Stimulated activated CD4-positive, alpha-beta T cell treated with anti-CD3 and anti-CD28 coated beads, Interleukin-12 subunit alpha, Interleukin-12 subunit beta, amount 100 ng/mL, for 24 hours (primary cell): ENCODE measurements at regions not wholly inside any gene's neighbourhood (a gene's known extent, or its start where the extent isn't known, plus 50 kb on each side); places are given as distances from the start of the nearest gene placed in this dataset.

Experiments
- DNase-seq, 2 experiments: peaks; one replicate each; pipeline ENCODE4 v3.0.0-alpha.2; 2020; ENCODE audit warnings: low read depth in 2 of 2

DNA sequence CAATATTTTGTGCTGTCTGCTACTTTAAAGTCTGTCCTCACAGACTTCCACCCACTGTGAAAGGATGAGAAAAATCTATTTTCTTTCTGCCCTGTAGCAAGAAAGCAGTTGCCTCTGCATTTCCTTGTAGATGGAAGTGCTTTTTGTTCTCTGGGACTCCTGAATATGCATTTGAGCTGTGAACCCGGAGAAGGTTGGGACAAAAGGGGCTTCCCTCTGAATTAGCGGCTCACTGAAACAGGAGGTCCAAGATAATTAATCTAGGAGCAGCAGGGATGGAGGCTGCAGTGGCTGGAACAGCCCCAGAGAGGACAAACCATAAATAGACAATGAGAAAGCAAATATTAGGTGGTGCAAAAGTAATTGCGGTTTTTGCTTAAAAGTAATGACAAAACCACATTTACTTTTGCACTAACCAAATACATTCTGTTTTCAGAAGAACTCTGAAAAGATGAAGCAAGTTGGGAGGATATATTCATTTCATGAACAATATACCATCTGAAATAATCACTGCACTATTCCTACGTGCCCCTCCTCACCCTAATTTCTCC is 143.4 kb upstream of the KBTBD8 start:
- no peak for DNase-seq

DNA sequence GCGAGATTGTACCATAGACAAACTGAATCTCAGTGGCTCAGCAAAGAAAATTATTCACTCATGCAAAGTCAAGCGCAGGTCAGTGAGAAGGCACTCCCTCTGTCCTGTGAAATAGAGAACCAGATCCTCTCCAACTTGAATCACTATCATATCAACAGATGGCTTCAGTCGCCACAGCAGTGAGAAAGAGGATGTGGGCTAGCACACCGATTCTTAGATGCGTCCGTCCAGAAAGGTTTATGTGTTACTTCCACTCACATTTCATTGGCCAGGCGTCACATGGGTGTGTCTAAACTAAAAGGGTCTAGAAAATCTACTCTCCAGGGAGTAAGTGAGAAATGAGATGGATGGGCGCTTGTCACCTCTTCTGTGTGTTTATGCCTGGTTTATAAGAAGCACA is 141.6 kb upstream of the KBTBD8 start:
- no peak for DNase-seq

DNA sequence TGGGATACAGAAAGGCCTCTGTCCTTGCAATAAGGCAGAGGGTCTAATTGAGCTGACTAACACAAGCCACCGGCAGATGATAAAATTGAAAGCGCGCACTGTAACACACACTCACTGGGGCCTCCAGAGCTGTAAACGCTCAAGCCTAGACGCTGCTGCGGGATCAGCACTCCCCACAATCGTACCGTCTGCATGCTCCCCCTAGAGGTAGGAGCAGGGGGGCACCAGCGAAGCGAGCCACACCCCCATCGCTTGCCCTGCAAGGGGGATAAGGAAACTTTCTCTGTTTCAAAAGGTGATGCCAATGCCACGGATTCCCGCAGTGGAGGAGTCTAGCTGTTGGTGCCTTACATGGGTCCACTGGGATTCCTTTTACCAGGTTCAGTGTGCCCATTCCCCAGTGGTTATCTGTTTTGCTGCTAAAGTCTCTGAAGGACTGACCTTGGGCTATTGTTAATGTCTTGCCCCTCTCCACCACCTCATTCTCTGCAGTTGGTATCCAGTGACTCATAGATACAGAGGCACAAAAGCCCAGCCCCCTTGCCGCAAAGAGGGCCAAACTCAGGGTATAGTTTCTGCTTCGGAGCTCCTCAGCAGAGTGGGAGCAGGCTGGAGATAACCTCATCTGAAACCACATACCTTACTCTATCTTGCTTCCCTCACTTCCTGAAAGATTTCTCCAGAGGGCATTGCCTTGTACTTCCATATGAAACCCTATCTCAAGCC is 139.3 kb upstream of the KBTBD8 start:
- DNase-seq: no peak

DNA sequence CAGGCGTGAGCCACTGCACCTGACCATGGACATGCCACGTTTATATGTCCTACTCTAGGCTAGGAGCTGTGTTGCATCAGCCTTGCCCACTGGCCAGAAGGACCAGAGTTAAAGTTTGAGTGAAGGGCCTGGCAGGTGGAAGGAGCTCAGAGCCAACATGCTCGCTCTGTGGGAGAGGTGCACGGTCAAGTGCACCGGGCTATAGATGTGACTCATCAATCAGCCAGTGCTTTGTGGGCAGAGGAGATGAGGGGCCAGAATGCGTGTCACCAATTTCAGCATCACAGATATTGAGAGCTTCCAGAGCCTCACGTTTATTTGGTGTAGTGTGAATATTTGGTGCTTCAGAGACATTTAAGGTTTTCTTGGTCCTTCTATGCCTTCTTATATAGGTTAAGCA is 137.3 kb upstream of the KBTBD8 start:
- DNase-seq: no peak

DNA sequence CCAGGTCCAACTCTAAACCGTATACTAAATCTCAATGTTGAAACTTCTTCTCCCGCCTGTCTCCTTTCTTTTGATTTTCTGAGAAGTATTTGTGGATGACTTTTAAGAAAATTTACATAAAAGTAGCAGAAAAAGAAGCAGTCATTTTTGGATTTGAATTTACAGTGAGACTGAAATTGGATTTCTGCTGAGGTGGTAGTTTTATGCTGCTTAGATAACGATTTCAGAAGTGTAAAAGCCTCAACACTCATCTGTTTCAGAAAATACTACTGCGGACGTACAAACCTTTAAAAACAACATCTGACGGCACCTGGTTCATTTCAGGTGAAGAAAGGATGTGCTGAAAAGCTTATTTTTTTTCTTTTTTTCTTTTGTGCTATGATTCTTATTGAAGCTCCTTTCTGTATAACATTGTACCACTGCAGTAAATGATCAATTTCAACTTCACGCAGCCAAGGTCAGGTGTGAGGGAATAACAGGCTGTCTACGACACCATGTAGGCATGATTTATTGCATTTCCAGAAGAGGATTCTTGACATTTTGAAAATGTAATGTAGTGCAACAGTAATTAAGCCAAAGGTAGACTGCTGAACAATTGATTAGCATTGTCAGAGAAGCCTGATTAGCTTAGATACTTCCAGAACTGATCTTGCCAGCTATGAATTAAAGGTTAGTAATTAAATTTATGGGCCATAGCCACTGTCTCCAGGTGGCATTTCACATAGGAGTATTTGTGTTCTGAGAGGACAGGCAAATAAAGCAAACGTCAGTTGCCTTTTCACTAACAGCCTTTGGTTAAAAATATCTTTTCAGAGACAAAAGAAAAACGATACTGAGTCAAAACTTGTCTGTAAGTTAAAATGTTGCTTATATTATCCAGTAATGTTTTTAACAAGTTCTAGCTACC is 134.6 kb upstream of the KBTBD8 start:
- no peak for DNase-seq

DNA sequence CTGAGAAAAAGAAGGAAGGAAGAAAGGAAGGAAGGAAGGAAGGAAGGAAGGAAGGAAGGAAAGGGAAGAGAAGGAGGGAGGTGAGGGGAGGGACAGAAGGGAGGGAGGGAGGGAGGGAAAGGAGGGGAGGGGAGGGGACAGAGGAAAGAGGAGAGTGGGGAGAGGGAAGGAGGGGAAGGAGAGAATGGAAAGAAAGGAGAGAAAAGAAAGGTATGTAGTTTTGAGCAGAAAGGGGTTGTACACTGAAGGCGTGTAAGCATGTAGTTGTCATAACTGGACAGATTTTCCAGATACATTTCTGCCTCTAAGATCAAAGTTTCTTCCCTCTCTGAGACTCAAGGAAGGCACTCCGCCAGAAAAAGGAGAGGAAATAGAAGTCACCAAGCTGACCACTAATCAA is 113.4 kb upstream of the KBTBD8 start:
- DNase-seq: no peak

DNA sequence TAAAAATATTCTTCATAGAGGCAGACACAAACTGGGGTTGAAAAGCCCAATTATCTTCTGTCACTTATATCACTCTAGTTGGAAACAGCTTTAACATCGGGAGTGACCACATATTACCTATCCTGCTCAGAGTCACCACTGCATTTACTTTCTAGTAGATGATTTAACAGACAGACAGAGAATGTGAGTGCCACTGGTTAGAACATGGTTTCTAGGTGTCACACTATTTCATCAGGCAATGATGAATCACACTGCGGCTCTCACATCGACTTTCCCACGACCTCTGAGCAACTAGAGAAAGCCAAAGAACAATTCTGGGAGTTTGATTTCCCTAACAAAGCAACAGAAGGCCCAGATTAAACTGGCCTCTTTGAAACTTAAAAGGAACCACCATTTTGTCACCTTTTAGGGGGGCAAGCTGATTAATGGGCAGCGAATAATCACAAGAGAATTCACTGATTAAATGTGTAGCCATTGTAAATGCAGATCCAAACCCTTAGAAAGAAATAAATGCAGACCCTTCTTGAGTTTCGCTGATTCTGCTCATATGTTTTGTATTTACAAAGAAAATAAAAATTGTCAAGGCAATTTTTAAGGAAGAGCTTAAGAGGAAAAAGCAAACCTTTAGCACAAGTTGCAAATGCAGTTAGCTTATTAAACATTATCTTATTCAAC is 112.6 kb upstream of the KBTBD8 start:
- DNase-seq: no peak

DNA sequence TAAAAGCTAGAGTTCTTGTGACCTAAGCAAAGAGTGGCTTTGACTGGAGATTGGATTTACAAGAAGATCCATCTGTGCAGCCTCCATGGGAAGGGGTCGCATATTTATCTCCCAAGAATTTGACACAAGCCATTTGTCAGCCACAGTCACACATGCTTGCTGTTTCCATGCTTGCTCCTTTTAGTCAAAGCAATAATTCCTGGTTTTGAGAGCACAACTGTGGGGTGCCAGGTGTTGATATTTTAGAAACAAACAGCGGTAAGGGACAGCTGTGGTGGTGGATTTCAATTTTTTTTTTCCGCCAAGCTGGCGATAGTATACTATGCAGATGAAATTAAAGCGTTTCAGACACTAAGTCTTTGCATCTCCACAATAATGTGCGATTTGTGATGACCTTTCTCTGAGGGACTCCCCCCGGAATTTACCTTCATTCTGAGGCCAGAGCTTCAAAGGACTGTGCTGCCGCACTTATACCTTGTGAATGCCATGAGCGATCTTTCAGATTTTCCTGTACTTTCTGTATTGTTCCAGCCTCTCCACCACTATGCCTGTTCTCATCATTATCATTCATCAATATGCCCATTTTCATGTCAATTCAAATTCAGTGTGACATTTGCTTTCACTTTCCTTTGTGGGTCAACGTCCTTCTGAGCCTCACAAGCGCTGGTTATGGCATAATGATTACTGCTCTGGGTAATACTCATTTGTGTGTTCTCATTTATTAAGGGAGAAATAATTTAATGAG is 108.2 kb upstream of the KBTBD8 start:
- DNase-seq: no peak

DNA sequence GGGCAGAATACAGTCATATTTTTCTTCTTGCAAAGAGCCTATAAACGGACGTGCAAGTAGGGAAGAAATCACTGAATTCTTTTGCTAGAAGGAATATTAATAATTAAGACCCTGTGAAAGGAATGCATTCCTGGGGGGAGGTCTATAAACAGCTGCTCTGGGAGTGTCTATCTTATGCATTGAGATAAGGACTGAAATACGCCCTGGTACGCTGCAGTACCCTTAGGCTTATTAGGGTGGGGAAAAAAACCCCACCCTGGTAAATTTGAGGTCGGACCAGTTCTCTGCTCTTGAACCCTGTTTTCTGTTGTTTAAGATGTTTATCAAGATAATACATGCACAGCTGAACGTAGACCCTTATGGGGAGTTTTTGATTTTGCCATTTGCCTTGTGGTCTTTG is 100.0 kb upstream of the KBTBD8 start:
- no peak for DNase-seq

DNA sequence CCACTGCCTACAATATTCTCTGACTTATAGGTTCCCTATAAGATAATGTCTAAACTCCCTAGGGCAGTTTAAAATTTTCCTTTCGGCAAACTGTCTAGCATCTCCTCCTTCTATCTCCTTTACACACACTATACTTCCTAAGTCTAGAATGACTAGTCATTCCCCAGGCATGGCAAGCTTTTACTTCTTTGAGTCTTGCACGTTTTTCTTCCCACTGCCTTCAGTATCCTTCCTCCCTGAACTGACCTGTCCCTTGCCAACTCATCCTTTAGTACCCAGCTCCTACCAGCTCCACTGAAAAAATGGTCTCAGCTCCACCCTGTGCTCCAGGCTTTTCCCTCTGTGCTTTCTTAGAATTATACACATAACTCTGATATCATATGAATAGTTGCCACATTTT is 93.8 kb upstream of the KBTBD8 start:
- DNase-seq: no peak

DNA sequence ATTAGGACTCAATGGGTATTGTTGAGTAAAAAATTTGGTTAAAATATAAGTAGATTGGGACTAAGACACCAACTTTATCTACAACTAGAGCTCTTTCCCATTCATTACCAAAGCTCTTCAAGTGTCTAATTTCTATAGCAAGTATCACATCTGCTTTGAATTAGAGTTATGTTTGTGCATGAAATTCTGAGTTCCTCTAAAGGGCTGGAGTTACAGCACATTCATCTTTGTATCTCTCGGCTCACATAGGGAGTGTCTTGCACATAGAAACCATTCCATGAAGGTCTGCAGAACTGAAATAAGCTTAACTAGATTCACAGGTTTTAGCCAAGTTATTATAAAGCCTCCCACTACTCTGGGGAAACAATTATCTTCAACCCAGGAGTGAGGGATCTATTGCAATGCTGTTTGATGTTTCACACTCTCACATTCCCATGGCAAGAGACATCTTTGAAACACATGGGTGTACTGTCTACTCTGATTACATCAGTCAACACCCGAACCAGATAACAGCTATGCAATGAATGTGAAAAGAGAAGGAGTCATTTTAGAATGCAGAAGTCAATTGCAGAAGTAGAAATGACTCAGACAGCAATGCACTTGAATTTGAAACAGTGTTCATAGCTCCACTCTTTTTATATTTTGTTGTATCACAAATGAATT is 93.1 kb upstream of the KBTBD8 start:
- DNase-seq: no peak

DNA sequence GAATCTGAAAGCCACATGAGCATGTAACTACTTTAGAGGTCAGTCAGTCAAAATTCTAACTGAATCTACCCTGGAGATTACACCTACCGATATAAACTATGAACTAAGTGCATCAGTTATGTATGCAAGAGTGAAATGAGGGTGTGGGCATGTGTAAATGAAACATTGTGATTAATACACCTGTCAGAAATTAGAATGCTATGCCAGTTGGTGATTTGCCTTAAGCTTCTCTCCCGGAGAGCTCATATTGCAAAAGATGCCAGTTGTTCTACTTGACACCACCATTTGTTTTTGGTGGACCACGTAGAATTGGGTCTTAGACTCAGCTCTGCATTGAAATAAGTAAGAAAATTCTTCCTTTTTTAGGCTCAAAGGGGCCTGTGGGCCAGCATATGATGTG is 91.0 kb upstream of the KBTBD8 start:
- no peak for DNase-seq

DNA sequence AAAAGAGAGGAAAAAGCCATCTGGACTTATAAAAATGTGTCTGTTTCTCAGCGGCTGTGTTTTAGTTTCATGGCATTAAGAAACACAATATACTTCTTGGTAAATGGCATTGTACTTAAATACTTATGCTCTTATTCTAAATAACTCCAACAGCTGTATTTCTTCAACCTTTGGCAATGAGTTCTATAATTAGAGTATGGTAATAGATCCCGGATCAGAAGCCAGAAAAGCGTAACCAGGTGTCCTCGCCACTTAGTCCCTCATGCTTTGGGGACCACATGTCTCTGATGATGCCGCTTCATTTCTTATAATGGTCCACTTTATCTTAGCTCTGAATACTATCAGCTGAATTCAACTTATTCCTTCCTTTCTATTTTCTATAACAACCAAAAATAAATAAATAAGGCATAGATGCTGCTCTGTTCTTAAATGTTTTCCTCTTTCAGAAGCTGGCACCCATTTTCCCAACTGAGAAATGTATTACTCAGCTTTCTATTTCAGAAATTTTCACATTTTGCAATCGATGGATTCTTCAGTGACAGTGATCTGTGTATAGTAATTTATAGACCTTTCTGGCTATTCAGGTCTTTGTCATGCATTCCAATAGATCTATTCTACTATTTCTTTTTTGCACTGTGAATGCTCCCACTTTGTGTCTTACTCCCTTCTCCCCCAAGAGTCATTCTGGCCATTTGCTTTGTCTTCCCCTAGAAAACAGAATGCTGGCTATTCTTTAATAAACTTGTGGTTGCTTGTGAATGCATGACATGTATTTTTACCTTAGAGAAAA is 87.6 kb upstream of the KBTBD8 start:
- no peak for DNase-seq

DNA sequence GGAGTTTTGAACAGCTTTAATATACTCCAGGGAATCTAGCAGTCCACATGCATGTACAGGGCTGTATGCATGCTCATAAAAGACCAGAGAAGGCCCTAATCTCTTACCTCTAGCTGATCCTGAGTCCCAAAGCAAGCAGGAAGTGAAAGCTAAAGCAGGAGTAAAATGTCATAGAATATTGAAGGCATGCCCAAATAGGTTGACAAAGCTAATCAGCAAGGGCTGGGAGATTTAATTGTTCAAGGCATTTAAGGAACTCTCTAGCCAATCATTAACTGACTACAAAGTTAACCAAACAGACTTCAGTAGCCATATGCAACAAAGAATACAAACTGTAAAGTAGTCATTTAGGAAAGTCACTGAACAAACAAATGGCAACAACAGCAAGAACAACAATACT is 85.8 kb upstream of the KBTBD8 start:
- no peak for DNase-seq

DNA sequence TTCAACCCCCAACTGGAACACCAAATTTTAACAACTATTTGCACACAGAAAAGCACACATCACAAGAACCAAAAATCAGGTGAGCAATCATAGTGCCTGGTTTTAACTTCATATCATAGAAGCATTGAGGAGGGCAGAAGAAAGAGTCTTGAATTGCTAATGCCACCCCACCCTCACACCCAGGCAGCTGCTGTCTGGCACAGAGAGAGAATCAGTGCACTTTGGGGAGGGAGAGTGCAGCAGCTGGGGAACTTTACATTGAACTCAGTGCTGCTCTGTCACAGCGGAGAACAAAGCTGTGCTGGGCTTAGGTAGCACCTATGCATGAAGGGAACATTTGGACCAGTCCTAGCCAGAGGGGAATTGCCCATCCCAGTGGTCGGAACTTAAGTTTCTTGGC is 76.0 kb upstream of the KBTBD8 start:
- DNase-seq: no peak

DNA sequence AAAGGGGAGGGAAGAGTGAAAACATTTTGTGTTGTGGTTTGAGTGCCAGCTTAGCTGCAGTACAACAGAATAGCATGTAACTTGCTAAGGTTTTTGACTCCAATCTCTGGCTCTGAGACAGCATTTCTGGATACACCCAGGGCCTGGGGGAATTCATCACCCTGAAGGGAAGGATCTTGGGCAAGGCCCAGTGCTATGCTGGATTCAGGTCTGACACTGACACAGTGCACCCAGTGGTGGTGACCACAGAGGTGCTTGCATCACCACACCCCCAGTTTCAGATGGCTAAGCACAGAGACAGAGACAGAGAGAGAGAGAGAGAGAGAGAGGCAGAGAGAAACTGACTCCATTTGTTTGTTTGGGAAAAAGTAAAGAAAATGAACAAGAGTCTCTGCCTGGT is 74.1 kb upstream of the KBTBD8 start:
- no peak for DNase-seq

DNA sequence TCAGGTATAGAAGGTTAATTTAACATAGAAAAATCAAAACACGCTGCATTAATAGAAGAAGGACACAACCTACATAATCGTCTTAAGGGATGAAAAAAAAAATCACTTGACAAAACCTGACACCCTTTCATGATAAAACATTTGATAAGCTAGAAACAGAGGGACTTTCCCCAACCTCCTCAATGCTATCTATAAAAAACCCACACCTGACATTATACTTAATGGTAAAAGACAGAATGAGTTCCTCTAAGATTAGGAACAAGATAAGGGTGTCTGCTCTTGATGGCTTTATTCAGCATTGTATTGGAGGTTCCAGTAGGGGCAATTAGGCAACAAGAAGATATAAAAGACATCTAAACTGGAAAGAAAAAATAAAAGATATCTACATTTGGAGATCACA is 69.9 kb upstream of the KBTBD8 start:
- DNase-seq: no peak

DNA sequence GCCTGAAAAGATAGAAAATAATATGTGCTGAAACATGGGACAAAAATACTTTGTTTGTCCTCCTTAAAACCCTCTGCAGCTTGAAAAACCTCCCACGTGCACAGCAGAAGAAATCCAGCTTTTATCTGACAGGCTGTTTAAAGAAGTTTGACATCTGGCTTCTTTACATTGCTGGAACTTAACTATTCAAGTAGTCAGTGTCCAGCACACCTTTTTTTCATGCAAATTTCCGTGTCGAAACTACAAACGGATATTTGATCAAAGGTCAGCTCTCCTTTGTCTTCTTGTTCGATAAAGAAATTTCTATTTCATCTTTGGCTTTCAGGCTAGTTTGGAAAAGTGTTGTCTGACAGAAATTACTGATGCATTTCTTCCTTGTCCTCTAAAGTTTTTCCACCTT is 66.8 kb upstream of the KBTBD8 start:
- DNase-seq: no peak

DNA sequence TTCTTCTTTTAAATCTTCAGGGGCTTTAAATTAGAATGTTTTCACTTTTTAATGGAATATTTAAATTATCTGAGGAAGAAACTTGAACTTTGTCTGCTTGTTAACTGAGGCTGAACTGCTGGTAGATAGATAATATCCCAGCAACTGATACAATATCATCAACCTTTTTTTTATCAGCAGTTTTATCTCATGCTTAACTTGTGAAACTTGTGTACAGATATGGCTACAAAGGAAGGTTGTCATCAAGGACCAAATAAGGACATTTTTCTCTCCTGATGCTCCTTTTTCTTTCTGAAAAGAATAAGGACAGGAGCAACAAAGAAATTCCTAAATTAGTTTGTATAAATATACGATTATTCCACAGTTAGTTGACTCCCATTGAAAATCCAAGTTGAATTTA is 66.4 kb upstream of the KBTBD8 start:
- DNase-seq: no peak

DNA sequence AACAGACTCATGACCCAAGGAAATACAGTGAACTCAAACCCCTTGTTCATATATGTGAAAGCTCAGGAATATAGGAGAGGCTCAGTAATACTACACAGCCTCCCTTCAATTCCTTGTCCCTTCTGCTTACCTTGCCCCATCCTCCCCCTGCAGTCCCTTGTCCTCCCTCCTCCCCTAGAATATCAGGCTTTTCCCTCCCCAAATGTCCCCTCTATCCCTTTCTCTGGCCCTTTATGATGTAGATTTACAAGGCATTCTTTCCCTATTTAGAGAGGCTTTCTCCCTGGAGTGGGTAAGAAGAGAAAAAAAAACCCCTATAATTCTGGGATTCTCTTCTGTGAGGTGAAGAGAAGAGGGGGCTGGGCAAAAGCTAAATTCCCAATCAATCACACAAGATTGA is 64.9 kb upstream of the KBTBD8 start:
- DNase-seq: no peak
